Activated CD8-positive, alpha-beta T cell treated with anti-CD3 and anti-CD28 coated beads, Interleukin-2, amount 10 ng/mL, durations not matched to agents 7 days and 5 days (primary cell): ENCODE measurements at regions not wholly inside any gene's neighbourhood (a gene's known extent, or its start where the extent isn't known, plus 50 kb on each side); places are given as distances from the start of the nearest gene placed in this dataset.
A peak's percentile ranks its signal among the peaks of the same experiment; 100 is the strongest.

Experiments
- ATAC-seq: fragments of 150-1000 bp; cut with Tn5 transposase; one replicate; pipeline ENCODE4 v1.10.0; 2021; ENCODE audit warnings: moderate library complexity
- CTCF ChIA-PET: fragments of 350-600 bp; sonication (Branson Sonifier 250); formaldehyde crosslinking; loops from one replicate; lab custom pipeline; 2021; ENCODE audit warnings: antibody characterized with exemption; lab: Charles Lee
- POLR2A ChIA-PET: fragments of 350-600 bp; sonication (Branson Sonifier 250); formaldehyde crosslinking; loops from one replicate; lab custom pipeline; 2021; ENCODE audit warnings: antibody characterized with exemption; lab: Charles Lee
- DNase-seq: peaks from one replicate; pipeline ENCODE4 v3.0.0-alpha.2; 2020
- H3K27ac Mint-ChIP-seq: one replicate; pipeline ENCODE4 v1.8.0; 2021; ENCODE audit warnings: mild to moderate bottlenecking, mixed read lengths
- H3K27me3 Mint-ChIP-seq: one replicate; pipeline ENCODE4 v1.8.0; 2021; ENCODE audit warnings: low read depth, mixed read lengths
- H3K36me3 Mint-ChIP-seq: one replicate; pipeline ENCODE4 v1.8.0; 2021; ENCODE audit warnings: low read depth, mixed read lengths
- H3K4me1 Mint-ChIP-seq: one replicate; pipeline ENCODE4 v1.8.0; 2021; ENCODE audit warnings: low read depth, mixed read lengths
- H3K4me3 Mint-ChIP-seq: one replicate; pipeline ENCODE4 v1.8.0; 2021; ENCODE audit warnings: mild to moderate bottlenecking, mixed read lengths
- H3K9me3 Mint-ChIP-seq: one replicate; pipeline ENCODE4 v1.8.0; 2022; ENCODE audit warnings: mixed read lengths; ENCODE audit not compliant: insufficient read depth

GRCh38 chr13:44230071-44230470, 143.6 kb upstream of the SERP2 start:
- Mint-ChIP-seq H3K9me3 (no peaks in the 10 kb centered on the region), H3K36me3 (no peaks in the 10 kb centered on the region), H3K4me3 (no peak overlapping the region)

GRCh38 chr13:44230736-44231135, 142.9 kb upstream of the SERP2 start:
- H3K9me3 Mint-ChIP-seq, result no peaks in the 10 kb centered on the region
- CTCF ChIA-PET, result no interaction called here
- POLR2A ChIA-PET, result no interaction called here
- H3K4me1 Mint-ChIP-seq, result no peaks in the 10 kb centered on the region
- no peak overlapping the region for H3K4me3 Mint-ChIP-seq
- H3K27ac Mint-ChIP-seq, result no peak overlapping the region
- ATAC-seq (no peak), DNase-seq (no peak)
- no peaks in the 10 kb centered on the region for H3K36me3 Mint-ChIP-seq
- H3K27me3 Mint-ChIP-seq, result peaks cover 6% of the 10 kb centered on the region

More at GRCh38 chr13:44230071-44230470, 143.6 kb upstream of the SERP2 start:
- Mint-ChIP-seq H3K4me1 (no peaks in the 10 kb centered on the region), H3K27me3 (peaks cover 3% of the 10 kb centered on the region), H3K27ac (no peak overlapping the region)
- ChIA-PET POLR2A (no interaction called here), CTCF (no interaction called here)
- DNase-seq, result no peak
- ATAC-seq, result no peak

GRCh38 chr13:44231786-44232516, 141.7 kb upstream of the SERP2 start:
- Mint-ChIP-seq H3K36me3 (no peaks in the 10 kb centered on the region), H3K4me3 (no peak overlapping the region), H3K4me1 (no peaks in the 10 kb centered on the region), H3K27ac (no peak overlapping the region), H3K9me3 (no peaks in the 10 kb centered on the region), H3K27me3 (peaks cover 8% of the 10 kb centered on the region)
- CTCF ChIA-PET, result no interaction called here
- ATAC-seq (no peak), DNase-seq (no peak)
- POLR2A ChIA-PET, result no interaction called here

GRCh38 chr13:44232774-44233173, 140.8 kb upstream of the SERP2 start:
- peaks cover 8% of the 10 kb centered on the region for H3K27me3 Mint-ChIP-seq
- ChIA-PET POLR2A (no interaction called here), CTCF (no interaction called here)
- no peaks in the 10 kb centered on the region for H3K36me3 Mint-ChIP-seq
- no peak overlapping the region for H3K4me3 Mint-ChIP-seq
- H3K4me1 Mint-ChIP-seq, result peaks cover 6% of the 10 kb centered on the region
- no peaks in the 10 kb centered on the region for H3K9me3 Mint-ChIP-seq
- ATAC-seq (no peak), DNase-seq (no peak)
- H3K27ac Mint-ChIP-seq, result no peak overlapping the region

GRCh38 chr13:44234566-44234965, 139.1 kb upstream of the SERP2 start:
- ChIA-PET POLR2A (no interaction called here), CTCF (interaction anchor here (1.2 kb wide), 1 partner anchor 19 kb away, joined by 3 read pairs; no protein-coding TSS in a partner anchor)
- H3K27me3 Mint-ChIP-seq, result peaks cover 9% of the 10 kb centered on the region
- ATAC-seq (no peak), DNase-seq (no peak)
- no peaks in the 10 kb centered on the region for H3K9me3 Mint-ChIP-seq
- H3K4me1 Mint-ChIP-seq, result peaks cover 10% of the 10 kb centered on the region
- no peaks in the 10 kb centered on the region for H3K36me3 Mint-ChIP-seq
- no peak overlapping the region for H3K4me3 Mint-ChIP-seq
- no peak overlapping the region for H3K27ac Mint-ChIP-seq

- CTCF ChIA-PET, result no interaction called here
- no peak for DNase-seq
- H3K27ac Mint-ChIP-seq, result no peak overlapping the region
- peaks cover 13% of the 10 kb centered on the region for H3K27me3 Mint-ChIP-seq
- POLR2A ChIA-PET, result no interaction called here
- peaks cover 10% of the 10 kb centered on the region for H3K4me1 Mint-ChIP-seq
- no peak overlapping the region for H3K4me3 Mint-ChIP-seq
- no peaks in the 10 kb centered on the region for H3K36me3 Mint-ChIP-seq
- no peaks in the 10 kb centered on the region for H3K9me3 Mint-ChIP-seq
- no peak for ATAC-seq
Observed at GRCh38 chr13:44236370-44236769, 137.3 kb upstream of the SERP2 start.

- DNase-seq (no peak), ATAC-seq (no peak)
- no peak overlapping the region for H3K27ac Mint-ChIP-seq
- H3K4me1 Mint-ChIP-seq, result peaks cover 10% of the 10 kb centered on the region
- no peak overlapping the region for H3K4me3 Mint-ChIP-seq
- H3K27me3 Mint-ChIP-seq, result peaks cover 13% of the 10 kb centered on the region
- POLR2A ChIA-PET, result no interaction called here
- H3K36me3 Mint-ChIP-seq, result no peaks in the 10 kb centered on the region
- CTCF ChIA-PET, result interaction anchor here (0.9 kb wide), 1 partner anchor 46 kb away, joined by 3 read pairs; no protein-coding TSS in a partner anchor
- H3K9me3 Mint-ChIP-seq, result no peaks in the 10 kb centered on the region
Observed at GRCh38 chr13:44236801-44237207, 136.8 kb upstream of the SERP2 start.

GRCh38 chr13:44237276-44237767, 136.3 kb upstream of the SERP2 start:
- Mint-ChIP-seq H3K27me3 (peaks cover 13% of the 10 kb centered on the region), H3K4me1 (peaks cover 10% of the 10 kb centered on the region), H3K36me3 (no peaks in the 10 kb centered on the region), H3K27ac (no peak overlapping the region), H3K4me3 (no peak overlapping the region), H3K9me3 (no peaks in the 10 kb centered on the region)
- ATAC-seq (no peak), DNase-seq (peak; percentile 29)
- CTCF ChIA-PET, result interaction anchor here (0.9 kb wide), 1 partner anchor 46 kb away, joined by 3 read pairs; no protein-coding TSS in a partner anchor
- POLR2A ChIA-PET, result no interaction called here

- no peak for ATAC-seq
- CTCF ChIA-PET, result interaction anchor here (0.9 kb wide), 1 partner anchor 47 kb away, joined by 3 read pairs; no protein-coding TSS in a partner anchor
- Mint-ChIP-seq H3K27me3 (peaks cover 13% of the 10 kb centered on the region), H3K27ac (no peak overlapping the region), H3K36me3 (no peaks in the 10 kb centered on the region), H3K4me1 (peaks cover 10% of the 10 kb centered on the region), H3K4me3 (no peak overlapping the region), H3K9me3 (no peaks in the 10 kb centered on the region)
- POLR2A ChIA-PET, result no interaction called here
- DNase-seq, result no peak
Observed at GRCh38 chr13:44237881-44238421, 135.7 kb upstream of the SERP2 start.

GRCh38 chr13:44240611-44241145, 132.9 kb upstream of the SERP2 start:
- DNase-seq (no peak), ATAC-seq (no peak)
- H3K36me3 Mint-ChIP-seq, result no peaks in the 10 kb centered on the region
- H3K9me3 Mint-ChIP-seq, result no peaks in the 10 kb centered on the region
- peaks cover 7% of the 10 kb centered on the region for H3K27me3 Mint-ChIP-seq
- CTCF ChIA-PET, result no interaction called here
- no peak overlapping the region for H3K4me3 Mint-ChIP-seq
- peaks cover 15% of the 10 kb centered on the region for H3K4me1 Mint-ChIP-seq
- no peak overlapping the region for H3K27ac Mint-ChIP-seq
- POLR2A ChIA-PET, result no interaction called here

- Mint-ChIP-seq H3K36me3 (no peaks in the 10 kb centered on the region), H3K4me1 (peaks cover 15% of the 10 kb centered on the region), H3K27me3 (peaks cover 6% of the 10 kb centered on the region), H3K27ac (no peak overlapping the region), H3K9me3 (no peaks in the 10 kb centered on the region), H3K4me3 (no peak overlapping the region)
- ChIA-PET CTCF (no interaction called here), POLR2A (no interaction called here)
- DNase-seq, result no peak
- no peak for ATAC-seq
Observed at GRCh38 chr13:44241638-44242037, 132.0 kb upstream of the SERP2 start.

GRCh38 chr13:44242766-44243165, 130.9 kb upstream of the SERP2 start:
- Mint-ChIP-seq H3K27me3 (peaks cover 6% of the 10 kb centered on the region), H3K27ac (no peak overlapping the region), H3K4me1 (peaks cover 9% of the 10 kb centered on the region), H3K4me3 (no peak overlapping the region), H3K36me3 (no peaks in the 10 kb centered on the region), H3K9me3 (no peaks in the 10 kb centered on the region)
- CTCF ChIA-PET, result interaction anchor here (1.5 kb wide), 1 partner anchor 196 kb away, joined by 4 read pairs; no protein-coding TSS in a partner anchor
- ATAC-seq (no peak), DNase-seq (no peak)
- POLR2A ChIA-PET, result interaction anchor here (1.2 kb wide), 1 partner anchor 31 kb away, joined by 3 read pairs; no protein-coding TSS in a partner anchor
